ENCODE measurements at regions not wholly inside any gene's neighbourhood (a gene's known extent, or its start where the extent isn't known, plus 50 kb on each side); places are given as distances from the start of the nearest gene placed in this dataset.

DNA sequence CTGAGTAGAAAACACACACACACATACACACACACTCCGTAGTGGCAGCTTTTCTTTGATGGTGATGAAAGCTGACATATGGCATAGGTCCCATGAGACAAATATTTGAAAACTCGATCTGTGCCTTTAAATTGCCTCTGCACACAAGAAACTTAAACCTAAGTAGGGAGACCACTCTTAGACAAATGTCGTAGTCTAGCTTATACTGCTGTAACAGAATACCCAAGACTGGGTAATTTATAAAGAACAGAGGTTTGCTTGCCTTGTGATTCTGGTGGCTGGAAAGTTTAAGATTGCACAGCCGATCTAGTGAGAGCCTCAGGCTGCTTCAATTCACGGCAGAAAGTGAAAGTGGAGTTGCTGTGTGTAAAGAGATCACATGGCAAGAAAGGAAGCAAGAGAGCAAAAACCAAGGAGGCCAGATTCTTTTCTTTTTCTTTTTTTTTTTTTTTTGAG is 489.4 kb upstream of the SORCS1 start:
- H3K9me2 ChIP-seq (replicated peaks; ENCODE audit: low read depth, low read length) = no peaks in the 10 kb centered on the region
- no peaks in the 10 kb centered on the region for H3K79me2 ChIP-seq (ENCODE audit: insufficient read depth, low read length)
- H3F3A ChIP-seq (ENCODE audit: low read depth) = no peaks in the 10 kb centered on the region
- peak overlapping the region; percentile 34 for H3K4me3 ChIP-seq (ENCODE audit: low read length, poor library complexity, severe bottlenecking)
- no peaks in the 10 kb centered on the region for H3K27me3 ChIP-seq (ENCODE audit: insufficient read depth, low read length, poor library complexity, severe bottlenecking)
- no peaks in the 10 kb centered on the region for H3K36me3 ChIP-seq (ENCODE audit: insufficient read depth, low read length)
- TF ChIP-seq EZH2phosphoT487 (IDR thresholded peaks at IDR 0.05; ENCODE audit: borderline replicate concordance) = no peak
- H3K9ac ChIP-seq (ENCODE audit: low read depth, low read length, poor library complexity, severe bottlenecking) = no peak overlapping the region
- no peaks in the 10 kb centered on the region for H3K9me3 ChIP-seq (ENCODE audit: insufficient read depth, low read depth, low read length)
- no peak overlapping the region for H2AFZ ChIP-seq (ENCODE audit: low read length)
- no peaks in the 10 kb centered on the region for H4K20me1 ChIP-seq (ENCODE audit: insufficient read depth, low read length, poor library complexity, severe bottlenecking)
- no peak overlapping the region for H3K4me2 ChIP-seq (ENCODE audit: low read depth, low read length, poor library complexity, severe bottlenecking)
- H3K4me1 ChIP-seq (ENCODE audit: insufficient read depth, low read length, poor library complexity, severe bottlenecking) = no peaks in the 10 kb centered on the region

DNA sequence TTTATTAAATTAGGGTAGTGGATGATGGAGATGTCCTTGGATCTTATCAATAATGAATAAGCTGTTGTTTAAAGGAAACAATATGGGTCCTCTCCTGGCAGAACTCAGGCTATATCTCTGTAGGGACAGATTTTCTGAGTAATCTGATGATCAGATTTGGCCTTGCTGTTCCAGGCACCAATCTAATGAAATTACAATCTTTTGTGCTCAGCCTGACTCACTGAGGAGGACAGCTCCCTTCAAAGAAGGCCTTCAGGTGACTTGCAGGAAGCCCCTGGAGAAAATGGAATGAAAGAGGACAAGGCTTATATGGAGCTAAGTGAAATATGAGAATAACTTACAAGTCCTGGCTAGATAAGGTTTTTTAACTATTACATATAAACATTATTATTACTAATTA is 486.4 kb upstream of the SORCS1 start:
- Histone ChIP-seq H3K9me3 (ENCODE audit: insufficient read depth, low read depth, low read length) (no peaks in the 10 kb centered on the region), H3K36me3 (ENCODE audit: insufficient read depth, low read length) (no peaks in the 10 kb centered on the region), H3K4me2 (ENCODE audit: low read depth, low read length, poor library complexity, severe bottlenecking) (no peak overlapping the region), H3K4me1 (ENCODE audit: insufficient read depth, low read length, poor library complexity, severe bottlenecking) (no peaks in the 10 kb centered on the region), H3K27me3 (ENCODE audit: insufficient read depth, low read length, poor library complexity, severe bottlenecking) (no peaks in the 10 kb centered on the region), H3K9me2 (replicated peaks; ENCODE audit: low read depth, low read length) (no peaks in the 10 kb centered on the region), H3K79me2 (ENCODE audit: insufficient read depth, low read length) (no peaks in the 10 kb centered on the region), H2AFZ (ENCODE audit: low read length) (no peak overlapping the region), H3K4me3 (ENCODE audit: low read length, poor library complexity, severe bottlenecking) (no peak overlapping the region), H3F3A (ENCODE audit: low read depth) (no peaks in the 10 kb centered on the region), H3K9ac (ENCODE audit: low read depth, low read length, poor library complexity, severe bottlenecking) (no peak overlapping the region), H4K20me1 (ENCODE audit: insufficient read depth, low read length, poor library complexity, severe bottlenecking) (no peaks in the 10 kb centered on the region)
- TF ChIP-seq, protein P1, sequence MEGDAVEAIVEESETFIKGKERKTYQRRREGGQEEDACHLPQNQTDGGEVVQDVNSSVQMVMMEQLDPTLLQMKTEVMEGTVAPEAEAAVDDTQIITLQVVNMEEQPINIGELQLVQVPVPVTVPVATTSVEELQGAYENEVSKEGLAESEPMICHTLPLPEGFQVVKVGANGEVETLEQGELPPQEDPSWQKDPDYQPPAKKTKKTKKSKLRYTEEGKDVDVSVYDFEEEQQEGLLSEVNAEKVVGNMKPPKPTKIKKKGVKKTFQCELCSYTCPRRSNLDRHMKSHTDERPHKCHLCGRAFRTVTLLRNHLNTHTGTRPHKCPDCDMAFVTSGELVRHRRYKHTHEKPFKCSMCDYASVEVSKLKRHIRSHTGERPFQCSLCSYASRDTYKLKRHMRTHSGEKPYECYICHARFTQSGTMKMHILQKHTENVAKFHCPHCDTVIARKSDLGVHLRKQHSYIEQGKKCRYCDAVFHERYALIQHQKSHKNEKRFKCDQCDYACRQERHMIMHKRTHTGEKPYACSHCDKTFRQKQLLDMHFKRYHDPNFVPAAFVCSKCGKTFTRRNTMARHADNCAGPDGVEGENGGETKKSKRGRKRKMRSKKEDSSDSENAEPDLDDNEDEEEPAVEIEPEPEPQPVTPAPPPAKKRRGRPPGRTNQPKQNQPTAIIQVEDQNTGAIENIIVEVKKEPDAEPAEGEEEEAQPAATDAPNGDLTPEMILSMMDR (conservative IDR thresholded peaks at IDR 0.05; ENCODE audit: low read length) = no peak
- TF ChIP-seq EZH2phosphoT487 (IDR thresholded peaks at IDR 0.05; ENCODE audit: borderline replicate concordance) = no peak

DNA sequence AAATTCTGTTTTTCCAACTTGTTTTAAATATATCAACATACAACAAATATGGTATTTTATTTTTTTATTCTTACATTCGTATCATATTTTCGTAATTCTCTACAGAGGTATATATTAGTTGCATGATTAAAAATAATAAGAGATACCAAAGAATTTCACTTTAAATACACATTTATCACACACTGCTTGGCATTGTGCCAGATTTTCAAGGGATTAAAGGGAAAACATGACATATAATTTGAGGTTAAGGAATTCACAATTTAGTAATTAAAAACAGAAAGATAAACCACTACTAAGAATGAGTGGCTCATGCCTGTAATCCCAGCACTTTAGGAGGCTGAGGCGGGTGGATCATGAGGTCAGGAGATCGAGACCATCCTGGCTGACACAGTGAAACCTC is 484.7 kb upstream of the SORCS1 start:
- H2AFZ ChIP-seq (ENCODE audit: low read length) = no peak overlapping the region
- no peak overlapping the region for H3K4me2 ChIP-seq (ENCODE audit: low read depth, low read length, poor library complexity, severe bottlenecking)
- no peaks in the 10 kb centered on the region for H3K4me1 ChIP-seq (ENCODE audit: insufficient read depth, low read length, poor library complexity, severe bottlenecking)
- H4K20me1 ChIP-seq (ENCODE audit: insufficient read depth, low read length, poor library complexity, severe bottlenecking) = no peaks in the 10 kb centered on the region
- no peaks in the 10 kb centered on the region for H3K36me3 ChIP-seq (ENCODE audit: insufficient read depth, low read length)
- no peak overlapping the region for H3K4me3 ChIP-seq (ENCODE audit: low read length, poor library complexity, severe bottlenecking)
- no peaks in the 10 kb centered on the region for H3K9me3 ChIP-seq (ENCODE audit: insufficient read depth, low read depth, low read length)
- no peak overlapping the region for H3K9ac ChIP-seq (ENCODE audit: low read depth, low read length, poor library complexity, severe bottlenecking)
- no peaks in the 10 kb centered on the region for H3F3A ChIP-seq (ENCODE audit: low read depth)
- no peaks in the 10 kb centered on the region for H3K27me3 ChIP-seq (ENCODE audit: insufficient read depth, low read length, poor library complexity, severe bottlenecking)
- H3K79me2 ChIP-seq (ENCODE audit: insufficient read depth, low read length) = no peaks in the 10 kb centered on the region
- TF ChIP-seq, protein P1 (conservative IDR thresholded peaks at IDR 0.05; ENCODE audit: low read length) = no peak
- no peak for TF ChIP-seq EZH2phosphoT487 (IDR thresholded peaks at IDR 0.05; ENCODE audit: borderline replicate concordance)
- H3K9me2 ChIP-seq (replicated peaks; ENCODE audit: low read depth, low read length) = no peaks in the 10 kb centered on the region

DNA sequence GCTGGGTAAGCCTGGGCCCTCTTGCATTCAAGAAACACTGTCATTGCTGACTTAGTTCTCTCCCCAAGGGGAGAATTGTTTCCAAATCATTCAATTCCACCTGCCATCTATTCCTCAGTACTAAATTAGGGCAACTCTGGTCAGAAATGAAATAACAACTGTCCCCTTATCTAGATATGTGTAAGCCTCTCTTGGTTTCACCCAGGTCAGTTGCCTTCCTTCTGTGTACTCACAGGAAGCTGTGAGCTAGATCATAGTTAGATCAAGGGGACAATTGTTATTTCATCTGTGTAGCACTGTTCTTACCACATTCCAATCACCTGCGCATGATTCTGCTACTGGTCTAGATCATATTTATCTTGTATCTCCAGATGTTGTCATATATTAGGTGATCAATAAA is 483.0 kb upstream of the SORCS1 start:
- Histone ChIP-seq H3K4me2 (ENCODE audit: low read depth, low read length, poor library complexity, severe bottlenecking) (no peak overlapping the region), H4K20me1 (ENCODE audit: insufficient read depth, low read length, poor library complexity, severe bottlenecking) (no peaks in the 10 kb centered on the region), H3F3A (ENCODE audit: low read depth) (no peaks in the 10 kb centered on the region), H3K79me2 (ENCODE audit: insufficient read depth, low read length) (no peaks in the 10 kb centered on the region), H3K27me3 (ENCODE audit: insufficient read depth, low read length, poor library complexity, severe bottlenecking) (no peaks in the 10 kb centered on the region), H3K36me3 (ENCODE audit: insufficient read depth, low read length) (no peaks in the 10 kb centered on the region), H3K9me2 (replicated peaks; ENCODE audit: low read depth, low read length) (no peaks in the 10 kb centered on the region), H3K9me3 (ENCODE audit: insufficient read depth, low read depth, low read length) (no peaks in the 10 kb centered on the region), H2AFZ (ENCODE audit: low read length) (no peak overlapping the region), H3K4me3 (ENCODE audit: low read length, poor library complexity, severe bottlenecking) (no peak overlapping the region), H3K9ac (ENCODE audit: low read depth, low read length, poor library complexity, severe bottlenecking) (no peak overlapping the region), H3K4me1 (ENCODE audit: insufficient read depth, low read length, poor library complexity, severe bottlenecking) (no peaks in the 10 kb centered on the region)
- no peak for TF ChIP-seq EZH2phosphoT487 (IDR thresholded peaks at IDR 0.05; ENCODE audit: borderline replicate concordance)
- TF ChIP-seq, protein P1 (conservative IDR thresholded peaks at IDR 0.05; ENCODE audit: low read length) = no peak

Data from Loucy (cell line).